Panc1 (cell line): ENCODE measurements at regions not wholly inside any gene's neighbourhood (a gene's known extent, or its start where the extent isn't known, plus 50 kb on each side); places are given as distances from the start of the nearest gene placed in this dataset.

Source experiments
- ATAC-seq: fragments of 200-7000 bp; cut with Tn5 transposase; 2 replicates; pipeline ENCODE4 v1.9.1; 2020; ENCODE audit warnings: mild to moderate bottlenecking, moderate library complexity
- BruUV-seq: library from RNA; stranded (reverse); fragments of 400-500 nt; replicated peaks from 2 replicates; lab custom pipeline; 2021; lab: Mats Ljungman, UMichigan
- CTCF ChIA-PET: fragments of 300-600 bp; sonication (Branson Sonifier 250); formaldehyde crosslinking; loops from one replicate; lab custom pipeline; 2022; ENCODE audit warnings: antibody characterized with exemption; lab: Charles Lee
- POLR2A ChIA-PET: fragments of 300-600 bp; sonication (Branson Sonifier 250); formaldehyde crosslinking; loops from one replicate; lab custom pipeline; 2022; ENCODE audit warnings: antibody characterized with exemption; lab: Charles Lee
- DNase-seq: peaks from one replicate; pipeline ENCODE4 v3.0.0-alpha.2; 2010; ENCODE audit warnings: low read depth, low spot score
- H3K27ac ChIP-seq: 2 replicates; pipeline ENCODE4 v1.5.1; 2011; ENCODE audit warnings: mild to moderate bottlenecking, low read length, inconsistent platforms
- H3K27me3 ChIP-seq: fragments of 200-500 bp; sonication (Bioruptor generic); 2 replicates; pipeline ENCODE4 v1.6.0; 2014; ENCODE audit warnings: low read length, inconsistent platforms; ENCODE audit not compliant: control insufficient read depth, insufficient read depth
- H3K36me3 ChIP-seq: fragments of 200-500 bp; sonication (Bioruptor generic); 2 replicates; pipeline ENCODE4 v1.5.1; 2014; ENCODE audit warnings: inconsistent platforms, mild to moderate bottlenecking, low read length, moderate library complexity; ENCODE audit not compliant: control insufficient read depth, insufficient read depth
- H3K4me1 ChIP-seq: 2 replicates; pipeline ENCODE4 v1.5.1; 2011; ENCODE audit warnings: inconsistent platforms, mild to moderate bottlenecking, low read length, moderate library complexity; ENCODE audit not compliant: control insufficient read depth, insufficient read depth
- H3K4me3 ChIP-seq, 2 experiments: 2 replicates each; pipeline ENCODE4 v1.5.1; 2011 to 2012; ENCODE audit warnings: low read depth in 2 of 2, low read length in 2 of 2, mild to moderate bottlenecking in 2 of 2, inconsistent platforms in 1 of 2, moderate library complexity in 1 of 2
- H3K9me3 ChIP-seq: fragments of 200-500 bp; sonication (Bioruptor generic); 2 replicates; pipeline ENCODE4 v1.5.1; 2014; ENCODE audit warnings: low read depth, mild to moderate bottlenecking, inconsistent platforms, low read length, moderate library complexity; ENCODE audit not compliant: control insufficient read depth, insufficient read depth
- CTCF ChIP-seq: fragments of 450-650 bp; IDR thresholded peaks from 2 replicates; pipeline ENCODE4 v1.5.1; 2017; ENCODE audit warnings: mild to moderate bottlenecking
- POLR2AphosphoS5 ChIP-seq: IDR thresholded peaks from 2 replicates; pipeline ENCODE4 v1.6.1; 2012; ENCODE audit warnings: mild to moderate bottlenecking, low read depth, low read length, moderate library complexity
- REST ChIP-seq, 2 experiments: IDR thresholded peaks; 2 replicates each; pipeline ENCODE4 v1.6.1; 2011 to 2012; ENCODE audit warnings: low read depth in 2 of 2, control low read depth in 1 of 2, low read length in 1 of 2, mild to moderate bottlenecking in 1 of 2, moderate library complexity in 1 of 2; ENCODE audit not compliant: insufficient read depth in 1 of 2
- SIN3A ChIP-seq: IDR thresholded peaks from 2 replicates; pipeline ENCODE4 v1.6.1; 2012; ENCODE audit warnings: low read depth, mild to moderate bottlenecking, low read length, moderate library complexity, borderline replicate concordance; ENCODE audit not compliant: insufficient read depth
- TCF7L2 ChIP-seq: IDR thresholded peaks from 2 replicates; pipeline ENCODE4 v1.6.1; 2011; ENCODE audit warnings: mild to moderate bottlenecking, low read depth, low read length, inconsistent platforms
- in situ Hi-C: cut with HindIII; loops from 2 replicates; pipeline ENCODE4 v1.10.0; 2016; ENCODE audit warnings: low sequenced_read_pairs, low pct_unique_long_range_greater_than_20kb
- intact Hi-C: fragments of 100-400 bp; cut with micrococcal nuclease; formaldehyde crosslinking; loops from one replicate; pipeline ENCODE4 v1.10.0; 2022; ENCODE audit not compliant: unreplicated experiment

- ChIA-PET CTCF (no interaction called here), POLR2A (no interaction called here)
- Histone ChIP-seq H3K27me3 (no peaks in the 10 kb centered on the region; the same call in 1 of the 2 replicates), H3K4me1 (no peaks in the 10 kb centered on the region), H3K4me3 (no peak overlapping the region), H3K36me3 (no peaks in the 10 kb centered on the region), H3K9me3 (no peaks in the 10 kb centered on the region), H3K27ac (no peak overlapping the region)
- BruUV-seq = no TSS peak
- TF ChIP-seq TCF7L2 (no peak), POLR2AphosphoS5 (no peak), CTCF (no peak), REST (IDR thresholded peaks at IDR 0.05; ENCODE audit: insufficient read depth in 1 of 2, low read depth in 2 of 2, low read length in 1 of 2) (no peak), SIN3A (no peak)
- DNase-seq = no peak
- intact Hi-C loops = no loop called here
- ATAC-seq = no peak
- in situ Hi-C loops = no loop called here
Observed at GRCh38 chr12:71024827-71025226, 104.3 kb upstream of the PTPRR start.

GRCh38 chr12:71024281-71024680 lies 103.7 kb upstream of the PTPRR start:
- DNase-seq = no peak
- H3K9me3 ChIP-seq = no peaks in the 10 kb centered on the region
- no peak overlapping the region for H3K4me3 ChIP-seq
- intact Hi-C loops = no loop called here
- H3K27me3 ChIP-seq = no peaks in the 10 kb centered on the region; the same call in 1 of the 2 replicates
- ChIA-PET CTCF (no interaction called here), POLR2A (no interaction called here)
- TF ChIP-seq SIN3A (no peak), TCF7L2 (no peak), POLR2AphosphoS5 (no peak), REST (IDR thresholded peaks at IDR 0.05; ENCODE audit: insufficient read depth in 1 of 2, low read depth in 2 of 2, low read length in 1 of 2) (no peak), CTCF (no peak)
- no TSS peak for BruUV-seq
- H3K27ac ChIP-seq = no peak overlapping the region
- H3K36me3 ChIP-seq = no peaks in the 10 kb centered on the region
- in situ Hi-C loops = no loop called here
- no peak for ATAC-seq
- no peaks in the 10 kb centered on the region for H3K4me1 ChIP-seq
